ENCODE measurements at regions not wholly inside any gene's neighbourhood (a gene's known extent, or its start where the extent isn't known, plus 50 kb on each side); places are given as distances from the start of the nearest gene placed in this dataset.

DNA sequence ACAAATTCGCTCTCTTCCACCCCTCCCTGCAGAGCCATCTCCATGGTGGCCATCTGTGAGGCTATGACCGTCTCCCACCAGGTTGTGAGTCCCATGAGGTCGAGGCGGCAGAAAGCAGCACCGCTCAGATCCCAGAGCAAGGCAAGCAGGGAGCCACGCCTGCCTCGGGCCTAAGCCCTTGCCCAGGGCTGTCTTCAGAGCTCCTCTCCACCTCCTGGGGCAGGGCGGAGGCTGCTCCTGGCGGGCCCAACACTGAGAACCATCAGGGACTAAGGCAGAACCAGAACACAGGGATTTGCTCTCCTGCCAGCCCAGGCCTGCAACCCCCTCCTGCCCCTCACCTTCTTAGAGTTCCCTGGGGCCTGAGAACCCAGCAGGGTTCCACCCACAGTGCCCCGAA, 80.9 kb upstream of the WNT11 start:
- TF ChIP-seq, protein P1, sequence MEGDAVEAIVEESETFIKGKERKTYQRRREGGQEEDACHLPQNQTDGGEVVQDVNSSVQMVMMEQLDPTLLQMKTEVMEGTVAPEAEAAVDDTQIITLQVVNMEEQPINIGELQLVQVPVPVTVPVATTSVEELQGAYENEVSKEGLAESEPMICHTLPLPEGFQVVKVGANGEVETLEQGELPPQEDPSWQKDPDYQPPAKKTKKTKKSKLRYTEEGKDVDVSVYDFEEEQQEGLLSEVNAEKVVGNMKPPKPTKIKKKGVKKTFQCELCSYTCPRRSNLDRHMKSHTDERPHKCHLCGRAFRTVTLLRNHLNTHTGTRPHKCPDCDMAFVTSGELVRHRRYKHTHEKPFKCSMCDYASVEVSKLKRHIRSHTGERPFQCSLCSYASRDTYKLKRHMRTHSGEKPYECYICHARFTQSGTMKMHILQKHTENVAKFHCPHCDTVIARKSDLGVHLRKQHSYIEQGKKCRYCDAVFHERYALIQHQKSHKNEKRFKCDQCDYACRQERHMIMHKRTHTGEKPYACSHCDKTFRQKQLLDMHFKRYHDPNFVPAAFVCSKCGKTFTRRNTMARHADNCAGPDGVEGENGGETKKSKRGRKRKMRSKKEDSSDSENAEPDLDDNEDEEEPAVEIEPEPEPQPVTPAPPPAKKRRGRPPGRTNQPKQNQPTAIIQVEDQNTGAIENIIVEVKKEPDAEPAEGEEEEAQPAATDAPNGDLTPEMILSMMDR (conservative IDR thresholded peaks at IDR 0.05; ENCODE audit: low read depth, low read length), result no peak
- DNase-seq (ENCODE audit: low read depth), result no peak

GRCh38 chr11:76285397-76286104, 79.2 kb upstream of the WNT11 start:
- no peak for DNase-seq (ENCODE audit: low read depth)
- TF ChIP-seq, protein P1 (conservative IDR thresholded peaks at IDR 0.05; ENCODE audit: low read depth, low read length), result no peak
- no peak overlapping the region for H3K4me3 ChIP-seq (ENCODE audit: low read depth, low read length)

More for the DNA sequence above, 80.9 kb upstream of the WNT11 start:
- no peak overlapping the region for H3K4me3 ChIP-seq (ENCODE audit: low read depth, low read length)

- DNase-seq (ENCODE audit: low read depth), result no peak
- H3K4me3 ChIP-seq (ENCODE audit: low read depth, low read length), result no peak overlapping the region
- TF ChIP-seq, protein P1 (conservative IDR thresholded peaks at IDR 0.05; ENCODE audit: low read depth, low read length), result no peak
These were observed 77.9 kb upstream of the WNT11 start for GRCh38 chr11:76284161-76284560.

DNA sequence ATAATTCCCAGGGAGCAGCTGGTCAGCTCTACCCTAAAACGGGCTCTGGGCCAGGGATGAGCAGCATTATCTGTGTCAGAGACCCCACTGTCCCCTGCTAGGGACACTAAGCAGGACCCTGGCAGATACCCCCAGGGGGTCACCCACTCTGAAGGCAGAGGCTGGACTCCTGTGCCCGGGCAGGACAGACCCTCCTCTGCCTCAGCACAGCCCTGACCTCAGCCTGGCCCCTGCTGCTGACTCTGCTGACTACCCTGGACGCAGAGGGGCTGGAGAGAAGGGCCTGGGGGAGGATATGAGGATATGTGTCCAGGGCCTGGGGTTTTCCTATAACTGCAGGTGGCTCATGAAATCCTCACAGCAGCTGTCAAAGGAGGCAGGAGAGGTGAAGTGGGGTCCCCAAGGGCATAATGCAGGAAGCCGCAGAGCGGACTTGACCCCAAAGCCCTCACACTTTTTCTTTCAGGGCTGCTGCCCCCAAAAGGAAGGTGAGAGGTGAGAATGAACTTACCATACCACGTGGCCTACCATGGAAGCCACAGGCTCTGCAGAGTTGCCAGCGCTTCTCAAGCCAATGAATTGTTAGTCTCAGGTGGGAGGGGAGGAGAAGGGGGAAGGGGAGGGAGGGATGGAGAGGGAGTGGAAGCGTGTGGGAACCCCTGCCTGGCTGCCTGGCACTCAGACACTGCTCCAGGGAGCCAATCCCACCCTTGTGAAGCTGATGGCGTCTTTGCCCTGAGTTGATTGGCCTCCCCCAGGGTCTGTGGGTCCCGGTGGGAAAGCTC, 76.7 kb upstream of the WNT11 start:
- H3K4me3 ChIP-seq (ENCODE audit: low read depth, low read length), result no peak overlapping the region
- DNase-seq (ENCODE audit: low read depth), result no peak
- TF ChIP-seq, protein P1 (conservative IDR thresholded peaks at IDR 0.05; ENCODE audit: low read depth, low read length), result no peak

GRCh38 chr11:76282172-76282571, 75.9 kb upstream of the WNT11 start:
- no peak overlapping the region for H3K4me3 ChIP-seq (ENCODE audit: low read depth, low read length)
- TF ChIP-seq, protein P1 (conservative IDR thresholded peaks at IDR 0.05; ENCODE audit: low read depth, low read length), result no peak
- no peak for DNase-seq (ENCODE audit: low read depth)

DNA sequence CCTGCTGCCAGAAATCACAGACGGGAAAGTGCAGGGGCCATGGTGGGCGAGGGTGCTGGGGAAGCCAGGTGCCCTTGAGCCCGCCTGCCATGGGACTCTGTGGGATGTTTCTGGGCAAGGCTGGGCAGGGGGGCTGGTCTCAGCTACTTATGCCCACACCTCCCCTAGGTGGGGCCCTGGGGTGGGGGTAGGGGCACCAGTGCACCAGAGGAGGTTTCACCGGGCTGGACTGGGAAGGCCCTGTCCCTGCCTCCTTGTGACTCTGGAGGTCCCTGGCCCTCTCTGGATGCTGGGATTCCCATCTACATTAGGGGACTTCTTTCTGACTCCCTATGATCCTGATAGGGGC, 75.2 kb upstream of the WNT11 start:
- no peak overlapping the region for H3K4me3 ChIP-seq (ENCODE audit: low read depth, low read length)
- no peak for DNase-seq (ENCODE audit: low read depth)
- TF ChIP-seq, protein P1 (conservative IDR thresholded peaks at IDR 0.05; ENCODE audit: low read depth, low read length), result no peak
